ENCODE measurements at regions not wholly inside any gene's neighbourhood (a gene's known extent, or its start where the extent isn't known, plus 50 kb on each side); places are given as distances from the start of the nearest gene placed in this dataset.

DNA sequence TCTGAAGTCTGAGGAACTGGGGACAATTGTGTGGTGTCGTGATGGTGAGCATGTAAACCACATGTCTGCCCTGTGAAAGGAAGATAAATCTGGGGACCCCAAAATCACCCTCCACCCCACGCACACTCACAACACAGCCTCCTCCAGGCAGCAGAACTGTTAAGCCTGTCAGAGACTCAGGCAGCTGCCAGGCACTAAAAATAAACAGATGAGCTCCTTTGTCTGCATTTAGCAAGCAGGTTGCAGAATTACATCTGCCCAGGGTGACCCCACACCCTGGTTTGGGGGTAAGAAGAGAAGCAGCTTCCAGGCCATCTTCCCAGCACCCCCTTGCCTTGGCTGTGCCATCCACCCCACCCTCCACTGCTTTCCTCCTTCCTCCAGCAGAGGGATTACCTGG lies 119.1 kb upstream of the RUNX3 start:
- TF ChIP-seq, protein P1, sequence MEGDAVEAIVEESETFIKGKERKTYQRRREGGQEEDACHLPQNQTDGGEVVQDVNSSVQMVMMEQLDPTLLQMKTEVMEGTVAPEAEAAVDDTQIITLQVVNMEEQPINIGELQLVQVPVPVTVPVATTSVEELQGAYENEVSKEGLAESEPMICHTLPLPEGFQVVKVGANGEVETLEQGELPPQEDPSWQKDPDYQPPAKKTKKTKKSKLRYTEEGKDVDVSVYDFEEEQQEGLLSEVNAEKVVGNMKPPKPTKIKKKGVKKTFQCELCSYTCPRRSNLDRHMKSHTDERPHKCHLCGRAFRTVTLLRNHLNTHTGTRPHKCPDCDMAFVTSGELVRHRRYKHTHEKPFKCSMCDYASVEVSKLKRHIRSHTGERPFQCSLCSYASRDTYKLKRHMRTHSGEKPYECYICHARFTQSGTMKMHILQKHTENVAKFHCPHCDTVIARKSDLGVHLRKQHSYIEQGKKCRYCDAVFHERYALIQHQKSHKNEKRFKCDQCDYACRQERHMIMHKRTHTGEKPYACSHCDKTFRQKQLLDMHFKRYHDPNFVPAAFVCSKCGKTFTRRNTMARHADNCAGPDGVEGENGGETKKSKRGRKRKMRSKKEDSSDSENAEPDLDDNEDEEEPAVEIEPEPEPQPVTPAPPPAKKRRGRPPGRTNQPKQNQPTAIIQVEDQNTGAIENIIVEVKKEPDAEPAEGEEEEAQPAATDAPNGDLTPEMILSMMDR (IDR thresholded peaks at IDR 0.05) = no peak
- TF ChIP-seq ZFX (IDR thresholded peaks at IDR 0.05; ENCODE audit: borderline replicate concordance) = no peak
- no peak overlapping the region for H3K27ac ChIP-seq

DNA sequence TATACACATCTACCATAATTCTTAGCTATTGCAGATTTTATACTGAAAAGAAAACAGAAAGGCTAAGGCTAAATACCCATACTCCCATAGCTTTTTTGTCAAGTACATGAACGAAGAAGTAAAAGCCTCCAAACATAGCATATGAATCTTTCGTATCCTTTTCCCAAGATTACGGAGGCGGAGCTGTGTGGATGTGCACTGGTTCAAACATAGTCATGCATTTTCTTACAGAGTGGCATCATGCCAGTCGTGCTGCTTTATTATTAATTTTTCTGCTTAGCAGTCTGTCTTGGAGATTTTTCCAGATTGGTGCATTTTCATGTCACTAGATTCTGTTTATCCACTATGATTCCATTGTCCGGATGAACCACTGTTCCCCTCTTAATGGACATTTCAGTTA lies 118.7 kb upstream of the RUNX3 start:
- no peak for TF ChIP-seq ZFX (IDR thresholded peaks at IDR 0.05; ENCODE audit: borderline replicate concordance)
- TF ChIP-seq, protein P1 (IDR thresholded peaks at IDR 0.05) = no peak
- no peak overlapping the region for H3K27ac ChIP-seq

DNA sequence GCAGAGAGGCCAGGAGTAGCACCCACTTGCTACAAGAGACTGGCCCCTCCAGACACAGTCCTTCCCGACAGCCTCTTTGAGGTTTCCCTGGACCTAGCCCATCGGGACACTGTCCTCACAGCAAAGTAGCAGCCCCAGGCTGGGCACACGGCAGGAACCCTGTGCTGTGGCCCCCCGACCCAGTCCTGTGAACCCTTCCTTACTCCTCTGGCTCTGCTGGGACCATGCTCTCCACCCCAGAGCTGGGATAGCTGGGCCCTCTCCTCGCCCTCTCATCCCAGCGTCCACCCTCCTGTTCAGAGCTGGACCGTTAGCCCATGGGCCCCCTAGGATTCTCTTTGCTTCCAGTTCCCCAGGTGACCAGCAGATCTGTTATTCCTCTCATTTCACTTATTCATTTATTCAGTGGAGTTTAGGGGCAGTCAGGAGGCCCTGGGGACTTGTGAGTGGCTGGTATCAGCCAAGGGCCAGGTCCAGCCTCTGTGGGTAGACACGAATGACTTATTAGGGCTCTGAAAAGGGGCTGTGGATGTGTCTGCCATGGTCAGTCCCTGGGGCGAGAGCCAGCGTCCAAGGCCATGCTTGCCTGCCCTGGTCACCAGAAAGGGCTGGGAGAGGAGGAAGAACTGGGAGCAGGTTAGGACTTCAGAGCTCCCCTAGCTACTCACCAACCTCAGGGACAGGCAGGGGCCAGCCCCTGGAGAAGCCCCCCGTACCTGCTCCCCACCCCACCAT lies 117.6 kb upstream of the RUNX3 start:
- TF ChIP-seq ZFX (IDR thresholded peaks at IDR 0.05; ENCODE audit: borderline replicate concordance) = no peak
- TF ChIP-seq, protein P1 (IDR thresholded peaks at IDR 0.05) = no peak
- H3K27ac ChIP-seq = no peak overlapping the region

DNA sequence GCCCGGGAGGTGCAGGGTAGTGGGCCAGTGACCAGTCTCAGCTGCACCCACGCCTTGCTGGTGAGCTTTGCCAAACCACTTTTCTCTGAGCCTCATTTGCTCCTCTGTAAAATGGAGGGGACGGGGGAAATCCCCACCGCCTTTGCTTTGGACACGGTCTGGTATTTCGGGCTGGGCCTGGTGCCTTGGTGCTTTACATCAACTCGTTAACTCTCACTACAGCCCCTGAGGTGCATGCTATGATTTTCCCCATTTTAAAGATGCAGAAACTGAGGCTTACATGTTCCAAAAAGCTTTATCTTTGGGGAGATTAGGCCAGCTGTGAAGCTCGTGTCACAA lies 116.1 kb upstream of the RUNX3 start:
- no peak for TF ChIP-seq ZFX (IDR thresholded peaks at IDR 0.05; ENCODE audit: borderline replicate concordance)
- TF ChIP-seq, protein P1 (IDR thresholded peaks at IDR 0.05) = no peak

DNA sequence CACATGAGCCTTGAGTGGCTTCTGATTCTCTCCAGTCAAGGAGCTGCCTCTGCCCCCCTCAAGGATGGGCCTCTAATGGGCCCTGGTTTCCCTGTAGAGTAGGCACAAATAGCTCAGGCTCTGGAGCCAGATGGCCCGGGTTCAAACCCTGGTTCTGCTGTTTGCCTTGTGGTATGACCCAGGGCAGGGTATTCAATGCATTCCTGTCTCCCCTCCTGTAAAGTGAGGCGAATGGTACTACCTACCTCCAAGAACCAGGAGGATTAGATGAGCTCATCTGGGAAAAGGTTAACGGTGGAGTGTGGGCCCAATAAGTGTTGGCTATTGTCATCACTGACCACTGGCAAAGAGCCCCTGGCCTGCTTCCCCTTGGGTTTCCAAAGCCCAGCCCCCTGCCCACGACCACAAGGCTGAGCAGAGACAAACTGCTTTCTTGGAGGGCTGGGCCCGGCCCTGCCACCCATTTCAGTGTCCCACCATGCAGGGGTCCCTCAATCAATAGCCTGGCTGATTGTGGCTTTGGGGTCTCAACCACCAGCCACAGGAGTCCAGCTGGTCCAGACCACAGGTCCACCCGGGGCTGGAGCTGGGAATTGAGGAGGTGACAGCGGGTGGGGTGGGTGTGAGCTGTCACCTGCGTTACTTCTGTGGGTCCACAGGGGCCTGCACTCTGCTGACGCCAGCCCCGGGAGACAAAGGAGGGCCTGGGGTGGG lies 115.6 kb upstream of the RUNX3 start:
- no peak overlapping the region for H3K27ac ChIP-seq

More for the DNA sequence above, 116.1 kb upstream of the RUNX3 start:
- no peak overlapping the region for H3K27ac ChIP-seq

DNA sequence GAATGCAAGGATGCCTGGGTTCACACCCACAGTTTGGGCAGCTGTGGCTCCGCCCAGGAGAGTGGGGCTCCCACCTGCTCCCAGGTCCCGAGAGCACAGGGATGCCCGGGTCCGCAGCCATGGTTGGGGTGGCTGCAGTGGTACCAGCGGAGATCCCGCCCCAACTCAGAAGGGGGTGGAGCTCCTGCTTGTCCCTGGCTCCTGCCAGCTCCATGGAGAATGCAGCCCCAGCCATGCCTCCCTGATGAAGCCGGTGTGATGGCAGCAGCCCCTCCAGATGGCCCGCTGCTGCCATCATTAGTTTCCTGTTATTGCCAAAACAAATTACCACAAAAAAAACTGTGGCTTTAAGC lies 113.1 kb upstream of the RUNX3 start:
- no peak for TF ChIP-seq ZFX (IDR thresholded peaks at IDR 0.05; ENCODE audit: borderline replicate concordance)
- TF ChIP-seq, protein P1 (IDR thresholded peaks at IDR 0.05) = no peak
- no peak overlapping the region for H3K27ac ChIP-seq

More for the DNA sequence above, 115.6 kb upstream of the RUNX3 start:
- no peak for TF ChIP-seq ZFX (IDR thresholded peaks at IDR 0.05; ENCODE audit: borderline replicate concordance)
- TF ChIP-seq, protein P1 (IDR thresholded peaks at IDR 0.05) = no peak
